ENCODE measurements at regions not wholly inside any gene's neighbourhood (a gene's known extent, or its start where the extent isn't known, plus 50 kb on each side); places are given as distances from the start of the nearest gene placed in this dataset.

GRCh38 chr9:111985315-111985714 is 88.7 kb downstream of the UGCG start:
- Mint-ChIP-seq H3K9me3 (no peaks in the 10 kb centered on the region), H3K4me3 (no peak overlapping the region), H3K36me3 (peaks cover 2% of the 10 kb centered on the region), H3K27me3 (peaks cover 12% of the 10 kb centered on the region), H3K4me1 (ENCODE audit: low read depth) (peaks cover 25% of the 10 kb centered on the region), H3K27ac (no peak overlapping the region)
- CTCF ChIA-PET, result no interaction called here
- POLR2A ChIA-PET, result no interaction called here
- DNase-seq, result no peak
- intact Hi-C loops (cut with micrococcal nuclease), result no loop called here

GRCh38 chr9:111986035-111986556 is 89.5 kb downstream of the UGCG start:
- POLR2A ChIA-PET, result interaction anchor here (0.6 kb wide), 1 partner anchor 173 kb away, joined by 4 read pairs; no protein-coding TSS in a partner anchor
- peaks cover 25% of the 10 kb centered on the region for H3K4me1 Mint-ChIP-seq (ENCODE audit: low read depth)
- no peak overlapping the region for H3K4me3 Mint-ChIP-seq
- peaks cover 3% of the 10 kb centered on the region for H3K36me3 Mint-ChIP-seq
- intact Hi-C loops (cut with micrococcal nuclease), result no loop called here
- no peak overlapping the region for H3K27ac Mint-ChIP-seq
- CTCF ChIA-PET, result interaction anchor here (1.0 kb wide), 1 partner anchor 71 kb away, joined by 3 read pairs; no protein-coding TSS in a partner anchor
- DNase-seq, result no peak
- H3K27me3 Mint-ChIP-seq, result peaks cover 12% of the 10 kb centered on the region
- peaks cover 2% of the 10 kb centered on the region for H3K9me3 Mint-ChIP-seq

Measured in activated CD4-positive, alpha-beta memory T cell treated with anti-CD3 and anti-CD28 coated beads for 36 hours (primary cell).